Muscle of leg (tissue), 3 donors: ENCODE measurements at regions not wholly inside any gene's neighbourhood (a gene's known extent, or its start where the extent isn't known, plus 50 kb on each side); places are given as distances from the start of the nearest gene placed in this dataset.
"Not testable (repeated sequence)": the region's sequence is repeated elsewhere in the genome, so short reads cannot be mapped to it uniquely, and the experiment has no call there.

Experiments used
- DNase-seq: peaks from one replicate; pipeline ENCODE4 v3.0.0; 2013
- H3K27ac ChIP-seq: one replicate; pipeline ENCODE4 v1.5.1; 2013; ENCODE audit warnings: mild to moderate bottlenecking, low read length, control low read depth
- H3K27me3 ChIP-seq: one replicate; pipeline ENCODE4 v1.6.1; 2013; ENCODE audit warnings: low read length; ENCODE audit not compliant: control insufficient read depth, insufficient read depth
- H3K36me3 ChIP-seq: one replicate; pipeline ENCODE4 v1.6.1; 2013; ENCODE audit warnings: low read length; ENCODE audit not compliant: control insufficient read depth, insufficient read depth
- H3K4me1 ChIP-seq: one replicate; pipeline ENCODE4 v1.6.1; 2013; ENCODE audit warnings: low read length; ENCODE audit not compliant: control insufficient read depth, insufficient read depth
- H3K4me3 ChIP-seq: one replicate; pipeline ENCODE4 v1.5.1; 2013; ENCODE audit warnings: low read length, control low read depth
- H3K9me3 ChIP-seq: replicated peaks from 2 replicates; pipeline ENCODE4 v1.6.1; 2013; ENCODE audit warnings: low read depth, low read length; ENCODE audit not compliant: control insufficient read depth
- WGBS: methylation state at CpG from one replicate; pipeline ENCODE4 v1.1.5; 2013; ENCODE audit warnings: missing lambda C conversion rate; ENCODE audit not compliant: insufficient coverage; 5-methylcytosine and 5-hydroxymethylcytosine counted together

- not testable (repeated sequence) for H3K9me3 ChIP-seq, H3K4me1 ChIP-seq, H3K27me3 ChIP-seq, H3K4me3 ChIP-seq, H3K27ac ChIP-seq, H3K36me3 ChIP-seq, DNase-seq
- no CpG with 5 or more reads among the region's 41 CpGs for WGBS
These were observed 123.6 kb upstream of the RHOU start for GRCh38 chr1:228611707-228612106.

- not testable (repeated sequence) for H3K27ac ChIP-seq, H3K27me3 ChIP-seq, DNase-seq, H3K4me3 ChIP-seq, H3K4me1 ChIP-seq, H3K36me3 ChIP-seq, H3K9me3 ChIP-seq
- WGBS, result no CpG with 5 or more reads among the region's 52 CpGs
These were observed 113.1 kb upstream of the RHOU start for GRCh38 chr1:228622002-228622716.

GRCh38 chr1:228626481-228626880 is 108.8 kb upstream of the RHOU start:
- H3K4me1 ChIP-seq, DNase-seq, H3K4me3 ChIP-seq, H3K9me3 ChIP-seq, H3K27ac ChIP-seq, H3K36me3 ChIP-seq, H3K27me3 ChIP-seq: not testable (repeated sequence)
- no CpG with 5 or more reads among the region's 30 CpGs for WGBS

- DNase-seq, H3K4me3 ChIP-seq, H3K27me3 ChIP-seq, H3K9me3 ChIP-seq, H3K36me3 ChIP-seq, H3K27ac ChIP-seq, H3K4me1 ChIP-seq: not testable (repeated sequence)
- no CpG with 5 or more reads among the region's 42 CpGs for whole genome bisulfite sequencing
These were observed 102.4 kb upstream of the RHOU start for GRCh38 chr1:228632858-228633257.

- not testable (repeated sequence) for H3K36me3 ChIP-seq
- WGBS, result no CpG with 5 or more reads among the region's 40 CpGs
- peak overlapping the region; percentile 34 for H3K4me3 ChIP-seq
These were observed 100.0 kb upstream of the RHOU start for GRCh38 chr1:228635304-228635703.

GRCh38 chr1:228637529-228637928 is 97.8 kb upstream of the RHOU start:
- WGBS, result no CpG with 5 or more reads among the region's 39 CpGs
- not testable (repeated sequence) for H3K4me1 ChIP-seq, H3K27me3 ChIP-seq, H3K9me3 ChIP-seq, DNase-seq, H3K4me3 ChIP-seq, H3K36me3 ChIP-seq, H3K27ac ChIP-seq

More at GRCh38 chr1:228635304-228635703, 100.0 kb upstream of the RHOU start:
- H3K9me3 ChIP-seq, H3K4me1 ChIP-seq, H3K27me3 ChIP-seq, DNase-seq, H3K27ac ChIP-seq: not testable (repeated sequence)

- Histone ChIP-seq H3K4me1 (peaks cover 16% of the 10 kb centered on the region), H3K4me3 (peak overlapping the region; percentile 43), H3K27me3 (peaks cover 47% of the 10 kb centered on the region), H3K36me3 (no peaks in the 10 kb centered on the region), H3K9me3 (no peaks in the 10 kb centered on the region), H3K27ac (no peak overlapping the region)
- peak; percentile 29 for DNase-seq
- WGBS, result 2% methylated on average over 36 of the region's 49 CpGs
These were observed 88.4 kb upstream of the RHOU start for GRCh38 chr1:228646717-228647522.

- 2% methylated on average over 67 of the region's 67 CpGs for WGBS
- peak; percentile 35 for DNase-seq
- peaks cover 16% of the 10 kb centered on the region for H3K4me1 ChIP-seq
- H3K4me3 ChIP-seq, result peak overlapping the region; percentile 43
- H3K36me3 ChIP-seq, result no peaks in the 10 kb centered on the region
- no peak overlapping the region for H3K27ac ChIP-seq
- H3K27me3 ChIP-seq, result peaks cover 49% of the 10 kb centered on the region
- H3K9me3 ChIP-seq, result no peaks in the 10 kb centered on the region
These were observed 87.5 kb upstream of the RHOU start for GRCh38 chr1:228647523-228648444.

GRCh38 chr1:228648647-228649383 is 86.5 kb upstream of the RHOU start:
- H3K27me3 ChIP-seq, result peaks cover 52% of the 10 kb centered on the region
- H3K9me3 ChIP-seq, result no peaks in the 10 kb centered on the region
- no peak for DNase-seq
- no peaks in the 10 kb centered on the region for H3K36me3 ChIP-seq
- peaks cover 16% of the 10 kb centered on the region for H3K4me1 ChIP-seq
- no peak overlapping the region for H3K4me3 ChIP-seq
- no peak overlapping the region for H3K27ac ChIP-seq
- 48% methylated on average over 13 of the region's 16 CpGs for WGBS
